HG03039 (cell line): ENCODE measurements at regions not wholly inside any gene's neighbourhood (a gene's known extent, or its start where the extent isn't known, plus 50 kb on each side); places are given as distances from the start of the nearest gene placed in this dataset.

ENCODE experiments used
- ATAC-seq: cut with Tn5 transposase; IDR thresholded peaks from one replicate; pipeline ENCODE4 v1.9.1; 2021; ENCODE audit warnings: mild to moderate bottlenecking, moderate library complexity; ENCODE audit not compliant: unreplicated experiment

- no peak for ATAC-seq
These were observed 829.3 kb downstream of the TBC1D22A start for GRCh38 chr22:47591709-47592108.

GRCh38 chr22:47591016-47591415 is 828.6 kb downstream of the TBC1D22A start:
- no peak for ATAC-seq

- no peak for ATAC-seq
These were observed 827.1 kb downstream of the TBC1D22A start for GRCh38 chr22:47589271-47590250.

GRCh38 chr22:47588578-47588960 is 826.1 kb downstream of the TBC1D22A start:
- ATAC-seq = no peak

- ATAC-seq = no peak
These were observed 825.6 kb downstream of the TBC1D22A start for GRCh38 chr22:47587861-47588577.

GRCh38 chr22:47587361-47587760 is 824.9 kb downstream of the TBC1D22A start:
- no peak for ATAC-seq

GRCh38 chr22:47586946-47587345 is 824.5 kb downstream of the TBC1D22A start:
- no peak for ATAC-seq

- no peak for ATAC-seq
These were observed 823.6 kb downstream of the TBC1D22A start for GRCh38 chr22:47586038-47586437.

- ATAC-seq = no peak
These were observed 821.6 kb downstream of the TBC1D22A start for GRCh38 chr22:47583959-47584562.

- no peak for ATAC-seq
These were observed 819.6 kb downstream of the TBC1D22A start for GRCh38 chr22:47582067-47582466.

GRCh38 chr22:47580121-47580520 is 817.7 kb downstream of the TBC1D22A start:
- no peak for ATAC-seq

- ATAC-seq = no peak
These were observed 814.5 kb downstream of the TBC1D22A start for GRCh38 chr22:47576908-47577307.

- ATAC-seq = no peak
These were observed 812.8 kb downstream of the TBC1D22A start for GRCh38 chr22:47575291-47575690.

- ATAC-seq = no peak
These were observed 812.1 kb downstream of the TBC1D22A start for GRCh38 chr22:47574556-47574955.

GRCh38 chr22:47573141-47573540 is 810.7 kb downstream of the TBC1D22A start:
- ATAC-seq = no peak

- ATAC-seq = no peak
These were observed 810.0 kb downstream of the TBC1D22A start for GRCh38 chr22:47572443-47572842.

- ATAC-seq = no peak
These were observed 809.2 kb downstream of the TBC1D22A start for GRCh38 chr22:47571616-47572015.

GRCh38 chr22:47570851-47571250 is 808.4 kb downstream of the TBC1D22A start:
- ATAC-seq = no peak

GRCh38 chr22:47570300-47570685 is 807.8 kb downstream of the TBC1D22A start:
- no peak for ATAC-seq

GRCh38 chr22:47569389-47570299 is 807.2 kb downstream of the TBC1D22A start:
- ATAC-seq = no peak
